DMS153 (cell line): ENCODE measurements at regions not wholly inside any gene's neighbourhood (a gene's known extent, or its start where the extent isn't known, plus 50 kb on each side); places are given as distances from the start of the nearest gene placed in this dataset.

ENCODE experiments used
- DNase-seq: peaks from one replicate; lab custom pipeline; 2025; lab: John Stamatoyannopoulos, UW

DNA sequence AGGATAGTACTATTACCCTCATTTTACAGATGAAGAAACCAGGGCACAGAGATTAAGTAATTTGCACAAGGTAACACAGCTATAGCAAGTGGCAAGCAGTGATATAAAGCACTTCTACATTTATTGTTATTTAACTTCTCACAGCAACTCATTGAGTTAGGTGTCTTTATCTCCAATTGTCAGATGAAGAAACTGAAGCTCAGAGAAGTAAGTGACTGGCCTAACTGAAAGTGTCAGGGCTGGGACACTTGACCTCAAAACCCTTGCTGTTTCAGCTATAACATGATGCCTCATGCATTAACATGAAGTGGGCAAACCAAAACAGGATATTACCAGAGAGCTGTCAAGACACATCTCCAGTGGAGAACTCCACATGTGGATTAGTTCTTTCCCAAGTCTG lies 65.8 kb upstream of the LEKR1 start:
- no peak for DNase-seq

DNA sequence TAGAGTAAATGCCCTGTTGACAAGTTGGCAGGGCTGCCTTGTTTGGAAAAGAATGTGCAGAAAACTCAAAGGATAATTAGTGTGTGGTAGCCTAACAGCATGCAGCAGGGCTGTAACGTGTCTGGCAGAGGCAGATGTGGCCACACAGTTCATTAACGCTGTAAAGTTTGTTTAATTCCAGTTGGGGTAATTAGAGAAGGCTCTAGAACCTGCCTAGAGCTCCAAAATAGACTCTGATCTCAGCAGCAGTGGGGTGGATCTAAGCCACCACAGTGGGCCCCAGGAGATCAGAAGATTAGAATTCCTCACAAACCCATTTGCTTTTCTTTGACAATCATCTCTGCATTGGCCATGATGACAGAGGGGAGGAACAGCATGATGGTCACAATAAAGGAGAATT lies 65.1 kb upstream of the LEKR1 start:
- DNase-seq, result no peak

DNA sequence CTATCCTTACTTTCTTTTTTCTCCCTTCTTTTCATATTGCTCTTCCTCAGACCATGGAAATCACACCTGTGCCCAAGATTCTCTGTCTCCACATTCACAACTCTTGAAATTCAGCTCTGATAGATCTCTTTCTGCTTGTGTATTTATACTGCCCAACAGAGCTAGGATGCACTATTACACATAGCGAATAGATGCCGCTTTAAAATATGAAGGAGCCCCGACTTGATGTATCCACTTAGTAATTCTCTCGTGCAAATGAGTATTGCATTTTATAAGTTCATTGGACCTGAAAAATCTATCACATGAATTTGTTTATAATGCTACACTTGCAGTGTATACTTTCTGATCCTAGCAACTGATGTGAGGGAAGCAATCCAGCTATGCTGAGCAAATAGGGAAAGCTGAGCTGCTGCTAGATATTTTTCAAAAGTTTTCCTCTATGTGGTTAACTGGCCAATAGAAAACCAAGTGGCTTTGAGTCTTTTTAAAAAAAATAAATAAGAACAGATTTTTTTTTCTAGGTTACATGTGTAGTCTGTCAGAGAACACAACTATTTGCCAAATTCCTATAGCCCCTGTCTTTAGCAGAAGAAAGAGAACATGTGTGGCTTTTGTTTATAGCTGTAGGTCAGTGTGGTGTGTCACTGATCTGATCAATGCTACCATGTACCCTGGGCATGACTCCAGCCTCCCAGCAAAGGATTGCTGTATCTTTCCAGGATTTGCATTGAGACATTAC lies 64.3 kb upstream of the LEKR1 start:
- no peak for DNase-seq

DNA sequence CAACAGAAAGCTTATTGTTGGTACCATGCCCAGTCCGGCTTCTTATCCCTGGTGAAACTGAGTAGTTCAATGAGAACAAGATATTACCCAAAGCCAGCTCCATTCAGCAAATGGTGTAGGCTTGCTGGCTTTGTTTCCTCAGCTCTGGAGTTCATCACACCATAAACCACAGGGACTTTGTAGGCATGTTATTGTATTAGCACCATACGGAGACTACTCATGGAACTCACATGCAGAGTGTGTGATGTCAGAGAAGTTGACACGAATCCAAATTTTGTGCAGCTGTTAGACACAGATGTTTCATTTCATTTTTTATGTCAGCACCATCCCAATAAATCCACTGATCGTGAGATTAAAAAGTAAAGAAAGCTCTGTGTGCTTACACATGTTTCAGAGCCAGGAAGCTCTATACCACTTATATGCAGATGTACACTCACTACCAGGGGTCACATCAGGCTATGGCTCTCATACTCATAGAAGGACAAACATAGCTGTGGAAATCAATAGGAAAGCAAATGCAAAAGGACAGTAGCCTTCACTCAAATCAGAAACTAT lies 63.4 kb upstream of the LEKR1 start:
- DNase-seq, result peak; percentile 37

DNA sequence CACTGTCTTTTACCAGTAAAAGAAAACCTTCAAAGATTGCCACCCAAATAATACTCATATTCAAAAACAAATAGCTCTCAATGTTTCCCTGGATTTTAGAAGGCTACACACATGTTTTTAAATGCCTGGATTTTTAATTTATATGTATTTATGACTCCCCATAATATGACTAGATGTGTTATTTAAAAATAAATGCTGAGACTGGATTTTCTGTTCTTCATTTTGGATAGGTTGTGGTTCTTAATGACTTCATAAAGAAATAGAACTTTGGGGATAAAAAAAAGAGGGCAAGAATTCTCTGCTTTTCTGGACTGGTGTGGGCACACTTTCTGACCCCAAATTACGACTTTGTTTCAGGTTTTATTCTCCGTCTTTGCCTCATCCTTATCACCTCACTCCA lies 62.8 kb upstream of the LEKR1 start:
- no peak for DNase-seq

DNA sequence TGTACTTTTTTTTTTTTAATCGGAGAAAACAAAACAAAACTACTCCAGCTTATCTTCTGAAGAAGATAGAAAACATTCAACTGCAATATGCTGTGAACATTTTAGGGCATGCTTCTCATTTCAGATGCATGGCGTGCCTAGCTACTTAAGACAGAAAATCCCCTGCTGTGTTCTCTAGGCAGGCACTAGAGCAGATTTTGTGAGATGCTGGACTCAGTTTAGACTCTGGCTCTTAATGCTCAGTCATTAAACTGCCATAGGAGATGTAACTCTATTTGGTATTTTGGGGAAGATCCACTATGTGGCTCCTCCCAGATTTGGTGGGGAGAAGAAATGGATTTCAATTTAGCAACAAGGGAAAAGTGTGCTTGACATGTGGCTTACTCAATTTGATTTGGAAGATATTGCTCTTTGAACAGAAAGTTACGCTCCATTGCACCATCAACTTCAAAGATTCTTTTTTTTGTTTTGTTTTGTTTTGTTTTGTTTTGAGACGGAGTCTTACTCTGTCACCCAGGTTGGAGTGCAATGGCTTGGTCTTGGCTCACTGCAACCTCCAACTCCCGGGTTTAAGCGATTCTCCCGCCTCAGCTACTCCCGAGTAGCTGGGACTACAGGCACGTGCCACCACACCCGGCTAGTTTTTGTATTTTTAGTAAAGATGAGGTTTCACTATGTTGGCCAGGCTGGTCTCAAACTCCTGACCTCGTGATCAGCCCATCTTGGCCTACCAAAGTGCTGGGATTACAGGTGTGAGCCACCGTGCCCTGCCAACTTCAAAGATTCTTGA lies 62.0 kb upstream of the LEKR1 start:
- DNase-seq, result no peak

DNA sequence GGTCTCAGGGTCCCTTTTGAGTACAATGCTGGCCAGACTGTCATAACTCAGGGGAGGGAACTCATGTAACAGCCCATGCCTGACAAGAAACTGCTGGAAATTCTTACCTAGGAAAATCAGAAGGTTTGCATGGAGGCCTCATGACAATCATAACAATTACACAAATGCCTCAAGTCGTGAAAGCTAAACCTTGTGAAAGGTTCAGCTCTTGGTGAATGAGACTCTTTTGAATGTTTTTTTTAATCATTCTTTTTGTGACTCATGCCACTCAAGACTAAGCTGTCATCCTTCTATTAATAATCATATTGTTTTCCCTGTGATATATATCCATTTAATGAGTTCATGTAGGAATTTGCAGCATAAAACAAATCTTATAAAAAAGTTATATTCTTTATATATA lies 61.4 kb upstream of the LEKR1 start:
- DNase-seq, result no peak

DNA sequence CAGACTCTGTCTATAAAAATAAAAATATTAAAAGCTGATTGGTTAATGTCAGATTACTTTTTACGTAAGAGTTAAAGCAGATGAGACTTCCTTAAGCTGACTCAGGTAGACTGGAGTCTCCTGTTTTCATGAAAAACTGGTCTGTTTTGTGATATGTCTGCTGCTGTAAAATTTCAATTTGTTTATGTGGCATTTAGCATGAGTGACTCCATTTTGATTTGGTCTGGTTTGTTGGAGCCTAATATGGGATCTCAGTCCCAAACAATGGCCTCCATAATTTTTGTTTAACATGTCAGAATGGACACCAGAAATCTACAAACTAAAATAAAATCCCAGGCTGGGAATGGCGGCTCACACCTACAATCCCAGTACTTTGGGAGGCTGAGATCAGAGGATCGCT lies 57.8 kb upstream of the LEKR1 start:
- no peak for DNase-seq

DNA sequence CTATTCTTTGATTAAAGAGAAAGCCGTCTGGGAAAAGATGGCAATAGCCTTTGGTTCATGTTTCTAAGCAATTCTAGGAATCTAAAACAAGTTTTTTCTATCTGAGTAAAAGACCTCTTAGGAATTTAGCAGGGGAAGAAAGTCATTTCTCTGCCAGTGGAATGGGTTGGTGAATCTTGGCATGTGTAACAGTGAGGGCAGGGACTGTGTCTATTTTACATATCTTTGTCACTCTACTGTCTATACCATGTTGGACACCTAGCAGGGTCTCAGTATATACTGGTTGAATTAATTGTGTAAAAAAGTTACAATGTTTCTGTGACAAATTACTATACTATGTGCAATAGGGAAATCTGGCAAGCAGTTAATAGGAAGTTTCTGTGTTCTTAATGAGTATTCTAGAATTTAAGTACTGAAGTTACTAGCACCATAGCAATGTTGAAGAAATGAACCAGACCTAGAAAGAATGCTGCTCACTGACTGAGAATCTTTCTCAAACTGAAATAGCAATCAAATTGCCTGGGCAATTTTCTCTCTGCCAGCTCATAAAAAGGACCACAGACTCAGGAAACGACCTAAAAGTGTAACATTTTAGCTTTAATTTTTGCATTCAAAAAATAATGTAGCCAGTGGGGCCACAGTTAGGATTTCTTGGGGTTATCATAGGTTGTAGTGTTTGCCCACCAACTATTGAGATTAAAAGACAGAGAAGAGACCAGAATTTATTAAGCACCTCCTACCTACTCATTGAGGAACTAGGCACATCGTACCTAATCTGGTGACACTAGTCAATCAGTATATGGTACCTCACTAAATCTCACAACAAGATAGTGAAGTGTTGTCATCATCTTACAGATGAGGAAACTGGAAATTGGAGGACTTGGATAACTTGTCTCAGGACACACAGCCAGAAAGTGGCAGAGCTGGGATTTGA lies 56.2 kb upstream of the LEKR1 start:
- DNase-seq, result no peak

DNA sequence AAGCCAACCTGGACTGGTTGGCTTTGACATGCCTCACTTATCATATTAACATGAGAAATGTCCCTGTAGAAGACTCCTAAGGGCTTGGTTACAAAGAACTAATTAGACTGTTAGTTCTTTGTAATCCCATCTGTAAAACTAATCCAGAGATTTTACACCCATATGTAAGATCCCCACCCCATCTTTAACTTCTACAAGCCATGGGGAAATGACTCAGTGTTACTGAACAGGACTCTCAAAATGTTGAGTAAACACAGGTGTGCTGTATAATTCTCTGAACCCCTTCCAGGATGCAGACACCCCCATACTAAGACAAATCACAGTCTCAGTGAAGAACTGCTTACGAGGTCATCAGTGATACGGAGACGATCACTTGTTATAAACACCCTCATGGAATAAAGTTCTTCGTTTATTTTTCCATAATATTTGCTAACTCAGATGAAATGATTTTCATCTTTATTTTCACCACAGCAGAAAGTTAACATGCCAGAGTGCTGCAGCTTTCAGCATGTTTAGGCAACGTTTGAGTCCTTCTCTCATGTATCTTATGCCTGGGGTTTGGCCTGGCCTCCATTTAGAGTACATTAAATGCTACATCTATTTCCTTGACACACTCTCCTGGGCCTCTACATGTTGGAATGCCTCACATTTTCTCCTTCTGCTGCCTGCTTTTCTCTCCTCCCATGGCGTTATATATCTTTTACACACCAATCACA lies 55.3 kb upstream of the LEKR1 start:
- no peak for DNase-seq

DNA sequence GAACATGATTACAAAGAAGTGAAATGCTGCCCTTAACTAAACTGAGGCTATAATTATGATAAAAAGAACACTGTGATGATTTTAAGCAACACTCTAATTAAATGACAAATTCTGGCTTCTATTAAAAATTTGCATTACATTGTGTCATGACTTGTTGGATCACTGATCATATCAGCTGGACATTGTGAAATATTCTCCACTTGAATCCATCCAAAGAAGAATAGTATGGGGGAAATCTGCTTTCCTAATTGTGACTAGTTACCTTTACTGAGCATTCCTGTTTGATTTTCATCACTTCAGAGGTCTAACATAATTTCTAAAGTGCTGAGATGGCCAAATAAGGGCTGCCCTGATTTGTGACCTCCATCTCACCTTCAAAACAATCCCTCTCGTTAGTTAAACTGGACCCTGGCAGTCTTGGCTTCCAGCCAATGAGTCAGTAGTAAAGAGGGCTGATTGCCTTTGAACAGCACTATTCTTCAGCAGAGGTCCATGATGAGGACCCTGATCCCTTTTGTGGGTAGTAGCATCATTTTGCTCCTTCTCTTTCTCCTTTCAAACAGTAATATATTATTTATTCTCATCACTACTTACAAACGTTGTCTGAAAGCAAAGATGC lies 53.5 kb upstream of the LEKR1 start:
- DNase-seq, result no peak

DNA sequence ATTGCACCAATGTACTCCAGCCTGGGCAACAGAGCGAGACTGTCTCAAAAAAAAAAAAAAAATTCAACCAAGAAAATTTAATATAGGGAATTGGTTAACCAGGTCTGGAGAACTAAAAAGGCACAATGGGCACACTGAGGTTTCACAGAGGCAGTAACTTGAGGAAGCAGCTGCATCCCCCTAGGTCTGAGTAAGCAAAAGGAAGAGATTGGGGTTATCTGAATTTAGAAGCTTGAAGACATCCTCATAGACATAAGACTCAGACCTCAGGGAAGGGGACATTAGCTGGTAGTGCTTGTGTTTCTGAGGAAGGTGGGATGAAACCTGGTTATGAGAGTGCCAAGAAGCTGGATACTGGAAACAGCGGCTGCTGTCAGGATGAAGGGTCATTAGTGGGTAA lies 50.1 kb upstream of the LEKR1 start:
- no peak for DNase-seq
